ENCODE measurements at regions not wholly inside any gene's neighbourhood (a gene's known extent, or its start where the extent isn't known, plus 50 kb on each side); places are given as distances from the start of the nearest gene placed in this dataset.
"Not testable (repeated sequence)": the region's sequence is repeated elsewhere in the genome, so short reads cannot be mapped to it uniquely, and the experiment has no call there.

- DNase-seq = no peak
Measured at GRCh38 chr21:14754259-14754604, 208.1 kb upstream of the SAMSN1 start.

GRCh38 chr21:14753466-14754258 is 207.5 kb upstream of the SAMSN1 start:
- DNase-seq = no peak

GRCh38 chr21:14753069-14753465 is 207.0 kb upstream of the SAMSN1 start:
- DNase-seq = no peak

- DNase-seq = no peak
Measured at GRCh38 chr21:14752345-14752909, 206.3 kb upstream of the SAMSN1 start.

GRCh38 chr21:14751602-14752344 is 205.7 kb upstream of the SAMSN1 start:
- no peak for DNase-seq

GRCh38 chr21:14751011-14751410 is 204.9 kb upstream of the SAMSN1 start:
- no peak for DNase-seq

- no peak for DNase-seq
Measured at GRCh38 chr21:14750041-14750440, 203.9 kb upstream of the SAMSN1 start.

- DNase-seq = no peak
Measured at GRCh38 chr21:14748662-14749061, 202.5 kb upstream of the SAMSN1 start.

- DNase-seq = no peak
Measured at GRCh38 chr21:14744368-14744767, 198.3 kb upstream of the SAMSN1 start.

GRCh38 chr21:14742119-14742518 is 196.0 kb upstream of the SAMSN1 start:
- no peak for DNase-seq

- no peak for DNase-seq
Measured at GRCh38 chr21:14741256-14741655, 195.1 kb upstream of the SAMSN1 start.

- no peak for DNase-seq
Measured at GRCh38 chr21:14740692-14741091, 194.6 kb upstream of the SAMSN1 start.

- no peak for DNase-seq
Measured at GRCh38 chr21:14740116-14740515, 194.0 kb upstream of the SAMSN1 start.

- no peak for DNase-seq
Measured at GRCh38 chr21:14739590-14739989, 193.5 kb upstream of the SAMSN1 start.

- DNase-seq = not testable (repeated sequence)
Measured at GRCh38 chr21:14738576-14738975, 192.5 kb upstream of the SAMSN1 start.

GRCh38 chr21:14737922-14738321 is 191.8 kb upstream of the SAMSN1 start:
- peak; percentile 59 for DNase-seq

- DNase-seq = no peak
Measured at GRCh38 chr21:14737284-14737691, 191.2 kb upstream of the SAMSN1 start.

GRCh38 chr21:14736672-14737071 is 190.6 kb upstream of the SAMSN1 start:
- no peak for DNase-seq

- DNase-seq = no peak
Measured at GRCh38 chr21:14736162-14736561, 190.0 kb upstream of the SAMSN1 start.

- DNase-seq = no peak
Measured at GRCh38 chr21:14734833-14735232, 188.7 kb upstream of the SAMSN1 start.

- DNase-seq = no peak
Measured at GRCh38 chr21:14734191-14734590, 188.1 kb upstream of the SAMSN1 start.

- no peak for DNase-seq
Measured at GRCh38 chr21:14725219-14725618, 179.1 kb upstream of the SAMSN1 start.

- no peak for DNase-seq
Measured at GRCh38 chr21:14722841-14723483, 176.8 kb upstream of the SAMSN1 start.

Measured in tongue (tissue), 1 donor.